ENCODE measurements at regions not wholly inside any gene's neighbourhood (a gene's known extent, or its start where the extent isn't known, plus 50 kb on each side); places are given as distances from the start of the nearest gene placed in this dataset.
"Not testable (repeated sequence)": the region's sequence is repeated elsewhere in the genome, so short reads cannot be mapped to it uniquely, and the experiment has no call there.

- DNase-seq: no peak
Observed at GRCh38 chr2:118604371-118604770, 243.1 kb downstream of the EN1 start.

GRCh38 chr2:118599141-118599540 is 248.3 kb downstream of the EN1 start:
- DNase-seq: no peak

- DNase-seq: no peak
Observed at GRCh38 chr2:118596620-118597019, 250.8 kb downstream of the EN1 start.

GRCh38 chr2:118593257-118593656 is 254.2 kb downstream of the EN1 start:
- no peak for DNase-seq

- no peak for DNase-seq
Observed at GRCh38 chr2:118591223-118591622, 256.2 kb downstream of the EN1 start.

- DNase-seq: no peak
Observed at GRCh38 chr2:118589721-118590120, 257.7 kb downstream of the EN1 start.

- no peak for DNase-seq
Observed at GRCh38 chr2:118588850-118589249, 258.6 kb downstream of the EN1 start.

- DNase-seq: no peak
Observed at GRCh38 chr2:118586312-118586711, 261.1 kb downstream of the EN1 start.

GRCh38 chr2:118584877-118585276 is 262.6 kb downstream of the EN1 start:
- DNase-seq: no peak

- no peak for DNase-seq
Observed at GRCh38 chr2:118584062-118584749, 263.2 kb downstream of the EN1 start.

GRCh38 chr2:118582058-118582457 is 265.4 kb downstream of the EN1 start:
- no peak for DNase-seq

- DNase-seq: no peak
Observed at GRCh38 chr2:118580651-118581050, 266.8 kb downstream of the EN1 start.

- no peak for DNase-seq
Observed at GRCh38 chr2:118580107-118580506, 267.3 kb downstream of the EN1 start.

GRCh38 chr2:118577202-118577601 is 270.2 kb downstream of the EN1 start:
- DNase-seq: no peak

GRCh38 chr2:118576109-118576855 is 271.2 kb downstream of the EN1 start:
- DNase-seq: no peak

GRCh38 chr2:118572380-118572779 is 275.1 kb downstream of the EN1 start:
- not testable (repeated sequence) for DNase-seq

- DNase-seq: no peak
Observed at GRCh38 chr2:118569876-118570535, 277.4 kb downstream of the EN1 start.

- no peak for DNase-seq
Observed at GRCh38 chr2:118568700-118569099, 278.7 kb downstream of the EN1 start.

GRCh38 chr2:118565786-118566540 is 281.5 kb downstream of the EN1 start:
- no peak for DNase-seq

GRCh38 chr2:118565301-118565700 is 282.1 kb downstream of the EN1 start:
- no peak for DNase-seq

GRCh38 chr2:118562144-118562543 is 285.3 kb downstream of the EN1 start:
- no peak for DNase-seq

GRCh38 chr2:118558846-118559245 is 288.6 kb downstream of the EN1 start:
- no peak for DNase-seq

GRCh38 chr2:118557791-118558190 is 289.7 kb downstream of the EN1 start:
- no peak for DNase-seq

Data from NCI-H2227 treated with DMSO at 0.1 percent for 48 hours (cell line).